ENCODE measurements at regions not wholly inside any gene's neighbourhood (a gene's known extent, or its start where the extent isn't known, plus 50 kb on each side); places are given as distances from the start of the nearest gene placed in this dataset.

DNA sequence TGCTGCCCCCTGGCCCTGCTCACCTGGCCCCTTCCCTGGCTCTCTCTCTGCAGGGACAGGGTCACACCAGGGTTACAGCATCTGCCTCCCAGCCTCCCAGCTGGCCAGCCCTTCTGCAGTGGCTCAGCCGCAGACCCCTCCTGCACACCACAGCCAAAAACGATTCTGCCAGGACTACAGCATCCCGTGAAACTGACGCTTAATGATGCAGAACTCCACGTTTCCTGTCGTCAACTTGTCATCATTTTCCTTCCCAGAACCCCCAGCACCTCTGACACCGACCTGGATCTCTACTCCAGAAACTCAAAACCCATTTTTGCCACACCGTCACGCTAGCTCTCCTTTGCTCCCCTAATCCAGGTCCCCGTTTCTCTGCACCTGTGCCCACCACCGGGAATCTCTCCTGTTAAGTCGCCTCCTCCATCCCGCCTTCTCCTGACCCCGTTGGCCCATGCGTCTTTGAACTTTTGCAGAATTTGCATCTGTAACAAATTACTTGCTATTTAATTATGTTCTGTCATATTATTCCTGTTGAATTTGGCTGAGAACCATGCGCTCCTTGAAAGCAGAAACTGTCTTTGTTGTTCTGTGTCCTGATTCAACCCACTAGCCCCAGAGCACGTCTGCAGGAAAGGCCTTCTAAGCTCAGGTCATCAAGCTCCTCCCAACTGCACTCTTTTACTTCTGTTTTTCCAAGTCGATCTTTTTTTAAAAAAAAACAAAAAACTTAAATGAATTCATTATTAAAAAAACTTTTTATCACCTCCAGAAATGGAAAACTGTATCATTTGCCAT lies 173.2 kb upstream of the COPS8 start:
- TF ChIP-seq POLR2A (IDR thresholded peaks at IDR 0.05) = no peak
- H3K4me1 ChIP-seq = no peaks in the 10 kb centered on the region
- no peak for DNase-seq
- H3K9me3 ChIP-seq = no peaks in the 10 kb centered on the region
- H3K27me3 ChIP-seq = no peaks in the 10 kb centered on the region
- intact Hi-C loops (cut with DNase I) = no loop called here
- no peaks in the 10 kb centered on the region for H3K36me3 ChIP-seq (replicated peaks in 1 of 2; ENCODE audit: insufficient read depth in 1 of 2, low read depth in 2 of 2)
- H3K27ac ChIP-seq = no peak overlapping the region
- ATAC-seq = no peak
- WGBS, 2 donors = 71 to 74% methylated on average over 18 of the region's 18 CpGs
- no peak overlapping the region for H3K4me3 ChIP-seq

DNA sequence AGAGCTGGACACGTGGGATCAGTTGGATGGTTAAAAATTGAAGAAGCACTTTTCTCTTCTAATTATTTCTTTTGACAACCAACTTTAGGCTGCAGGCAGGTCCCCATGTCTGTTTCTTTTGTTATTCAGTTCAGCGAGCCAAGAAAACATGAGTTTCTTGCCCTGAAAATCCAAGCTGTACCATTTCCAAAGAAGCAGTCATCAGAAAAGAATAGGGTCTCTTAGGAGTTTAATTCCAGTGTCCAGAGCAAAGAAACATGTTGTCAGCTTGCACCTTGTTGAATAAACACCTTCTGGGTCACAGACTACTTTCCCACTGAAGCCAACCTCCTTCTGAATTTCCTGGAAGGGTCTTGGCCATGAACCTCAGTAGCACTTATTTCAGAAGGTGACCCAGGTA lies 170.5 kb upstream of the COPS8 start:
- intact Hi-C loops (cut with DNase I) = no loop called here
- Histone ChIP-seq H3K27ac (no peak overlapping the region), H3K4me3 (no peak overlapping the region), H3K27me3 (no peaks in the 10 kb centered on the region), H3K9me3 (no peaks in the 10 kb centered on the region), H3K4me1 (no peaks in the 10 kb centered on the region), H3K36me3 (replicated peaks in 1 of 2; ENCODE audit: insufficient read depth in 1 of 2, low read depth in 2 of 2) (no peaks in the 10 kb centered on the region)
- DNase-seq (no peak), ATAC-seq (no peak)
- WGBS, 2 donors = 82 to 93% methylated on average over 2 of the region's 2 CpGs
- TF ChIP-seq POLR2A (IDR thresholded peaks at IDR 0.05) (no peak), CTCF (IDR thresholded peaks at IDR 0.05) (no peak)

GRCh38 chr2:236915726-236916125 lies 170.0 kb upstream of the COPS8 start:
- TF ChIP-seq CTCF (IDR thresholded peaks at IDR 0.05) (no peak), POLR2A (IDR thresholded peaks at IDR 0.05) (no peak)
- Histone ChIP-seq H3K27ac (no peak overlapping the region), H3K4me1 (no peaks in the 10 kb centered on the region), H3K27me3 (no peaks in the 10 kb centered on the region), H3K4me3 (no peak overlapping the region), H3K36me3 (replicated peaks in 1 of 2; ENCODE audit: insufficient read depth in 1 of 2, low read depth in 2 of 2) (no peaks in the 10 kb centered on the region), H3K9me3 (no peaks in the 10 kb centered on the region)
- DNase-seq (no peak), ATAC-seq (no peak)
- intact Hi-C loops (cut with DNase I) = no loop called here
- 85 to 87% methylated on average over 8 of the region's 8 CpGs for WGBS, 2 donors

GRCh38 chr2:236916181-236916580 lies 169.5 kb upstream of the COPS8 start:
- H3K36me3 ChIP-seq (replicated peaks in 1 of 2; ENCODE audit: insufficient read depth in 1 of 2, low read depth in 2 of 2) = no peaks in the 10 kb centered on the region
- intact Hi-C loops (cut with DNase I) = no loop called here
- no peak for DNase-seq
- H3K4me3 ChIP-seq = no peak overlapping the region
- no peak overlapping the region for H3K27ac ChIP-seq
- H3K9me3 ChIP-seq = no peaks in the 10 kb centered on the region
- H3K4me1 ChIP-seq = no peaks in the 10 kb centered on the region
- H3K27me3 ChIP-seq = no peaks in the 10 kb centered on the region
- ATAC-seq = no peak
- 73 to 82% methylated on average over 3 of the region's 3 CpGs for WGBS, 2 donors
- TF ChIP-seq CTCF (IDR thresholded peaks at IDR 0.05) (no peak), POLR2A (IDR thresholded peaks at IDR 0.05) (no peak)

DNA sequence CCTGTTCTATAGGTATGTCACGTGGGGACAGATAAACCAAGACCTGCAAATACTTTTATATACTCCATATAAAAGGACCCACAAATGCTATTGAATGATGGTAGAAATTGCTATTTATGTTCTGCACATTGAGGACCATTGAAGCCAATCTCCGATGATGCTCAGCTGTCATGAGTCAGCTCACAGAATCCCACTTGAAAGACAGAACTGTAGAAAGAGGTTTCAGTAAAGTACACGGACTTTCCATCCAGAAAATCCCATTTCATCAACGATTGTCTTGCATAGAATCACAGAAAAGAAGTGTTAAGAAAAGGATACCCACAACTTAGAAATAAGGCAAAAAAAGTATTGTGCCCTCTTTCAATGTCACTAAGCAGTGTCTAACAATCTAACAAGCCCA lies 169.0 kb upstream of the COPS8 start:
- intact Hi-C loops (cut with DNase I) = no loop called here

More for the DNA sequence above, 169.0 kb upstream of the COPS8 start:
- DNase-seq (no peak), ATAC-seq (no peak)
- 79 to 86% methylated on average over 4 of the region's 4 CpGs for WGBS, 2 donors
- H3K27ac ChIP-seq = no peak overlapping the region
- H3K4me3 ChIP-seq = no peak overlapping the region
- no peaks in the 10 kb centered on the region for H3K36me3 ChIP-seq (replicated peaks in 1 of 2; ENCODE audit: insufficient read depth in 1 of 2, low read depth in 2 of 2)
- no peaks in the 10 kb centered on the region for H3K27me3 ChIP-seq
- no peaks in the 10 kb centered on the region for H3K9me3 ChIP-seq
- H3K4me1 ChIP-seq = no peaks in the 10 kb centered on the region
- TF ChIP-seq CTCF (IDR thresholded peaks at IDR 0.05) = no peak
- no peak for TF ChIP-seq POLR2A (IDR thresholded peaks at IDR 0.05)

All from body of pancreas (tissue), 4 donors.